ENCODE measurements at regions not wholly inside any gene's neighbourhood (a gene's known extent, or its start where the extent isn't known, plus 50 kb on each side); places are given as distances from the start of the nearest gene placed in this dataset.
"Not testable (repeated sequence)": the region's sequence is repeated elsewhere in the genome, so short reads cannot be mapped to it uniquely, and the experiment has no call there.

GRCh38 chr20:53738945-53739798 lies 145.5 kb upstream of the ZNF217 start:
- no peak for DNase-seq

- no peak for DNase-seq
These were observed 144.7 kb upstream of the ZNF217 start for GRCh38 chr20:53738039-53738944.

GRCh38 chr20:53737396-53738038 lies 143.9 kb upstream of the ZNF217 start:
- DNase-seq, result no peak

- no peak for DNase-seq
These were observed 143.2 kb upstream of the ZNF217 start for GRCh38 chr20:53736757-53737395.

GRCh38 chr20:53736122-53736756 lies 142.6 kb upstream of the ZNF217 start:
- no peak for DNase-seq

- no peak for DNase-seq
These were observed 142.0 kb upstream of the ZNF217 start for GRCh38 chr20:53735536-53736050.

GRCh38 chr20:53734006-53734688 lies 140.5 kb upstream of the ZNF217 start:
- no peak for DNase-seq

- no peak for DNase-seq
These were observed 138.0 kb upstream of the ZNF217 start for GRCh38 chr20:53731595-53731994.

GRCh38 chr20:53728359-53728758 lies 134.7 kb upstream of the ZNF217 start:
- no peak for DNase-seq

- not testable (repeated sequence) for DNase-seq
These were observed 133.6 kb upstream of the ZNF217 start for GRCh38 chr20:53727239-53727638.

GRCh38 chr20:53725575-53725970 lies 131.9 kb upstream of the ZNF217 start:
- DNase-seq, result no peak

GRCh38 chr20:53723621-53724020 lies 130.0 kb upstream of the ZNF217 start:
- DNase-seq, result no peak

GRCh38 chr20:53723045-53723444 lies 129.4 kb upstream of the ZNF217 start:
- DNase-seq, result no peak

- DNase-seq, result no peak
These were observed 128.9 kb upstream of the ZNF217 start for GRCh38 chr20:53722515-53723036.

- DNase-seq, result not testable (repeated sequence)
These were observed 127.9 kb upstream of the ZNF217 start for GRCh38 chr20:53721445-53721963.

GRCh38 chr20:53719171-53719803 lies 125.6 kb upstream of the ZNF217 start:
- DNase-seq, result not testable (repeated sequence)

GRCh38 chr20:53718142-53719021 lies 124.7 kb upstream of the ZNF217 start:
- DNase-seq, result no peak

- DNase-seq, result no peak
These were observed 122.8 kb upstream of the ZNF217 start for GRCh38 chr20:53716395-53716794.

GRCh38 chr20:53714524-53714923 lies 120.9 kb upstream of the ZNF217 start:
- no peak for DNase-seq

Measured in stimulated activated CD4-positive, alpha-beta T cell treated with anti-CD3 and anti-CD28 coated beads, Interleukin-4, amount 100 ng/mL, for 4 hours (primary cell).